ENCODE measurements at regions not wholly inside any gene's neighbourhood (a gene's known extent, or its start where the extent isn't known, plus 50 kb on each side); places are given as distances from the start of the nearest gene placed in this dataset.

- H4K8ac ChIP-seq (ENCODE audit: low read depth, low read length): no peak overlapping the region
- H3K23ac ChIP-seq (ENCODE audit: low read depth, low read length, poor library complexity): no peak overlapping the region
- H2AFZ ChIP-seq (ENCODE audit: low read length): no peak overlapping the region
- no peak overlapping the region for H3K4ac ChIP-seq (ENCODE audit: low read length)
- no peaks in the 10 kb centered on the region for H3K9me3 ChIP-seq (replicated peaks in 1 of 2; ENCODE audit: control insufficient read depth in 2 of 2, insufficient read depth in 1 of 2, low read depth in 1 of 2, low read length in 2 of 2)
- no peaks in the 10 kb centered on the region for H3K79me1 ChIP-seq (ENCODE audit: low read depth, low read length)
- H2BK120ac ChIP-seq (ENCODE audit: low read depth, low read length): no peak overlapping the region
- H3K27me3 ChIP-seq (ENCODE audit: control insufficient read depth in 3 of 3, insufficient read depth in 3 of 3, low read depth in 1 of 3, low read length in 3 of 3): no peaks in the 10 kb centered on the region
- H3K18ac ChIP-seq (ENCODE audit: low read length): no peak overlapping the region
- H3K27ac ChIP-seq (replicated peaks; ENCODE audit: low read length): no peak overlapping the region
- no peak overlapping the region for H3K9ac ChIP-seq (ENCODE audit: low read depth, low read length, poor library complexity)
- H3K4me1 ChIP-seq (ENCODE audit: control insufficient read depth in 2 of 2, insufficient read depth in 1 of 2, low read depth in 1 of 2, low read length in 2 of 2): no peaks in the 10 kb centered on the region
- H3K4me2 ChIP-seq (ENCODE audit: insufficient read depth, low read length, poor library complexity, severe bottlenecking): no peak overlapping the region
- H3K14ac ChIP-seq (ENCODE audit: low read length): no peak overlapping the region
- H3K4me3 ChIP-seq (ENCODE audit: low read length in 2 of 2): no peak overlapping the region
- no peak overlapping the region for H2BK15ac ChIP-seq (ENCODE audit: low read length)
- no peak overlapping the region for H2BK5ac ChIP-seq (ENCODE audit: low read length)
- WGBS, 2 donors (ENCODE audit: extremely low coverage in 2 of 2, insufficient read length in 2 of 2, insufficient replicate concordance in 1 of 2): no CpG with 5 or more reads among the region's 1 CpG
- H2BK12ac ChIP-seq (ENCODE audit: low read length): no peak overlapping the region
- no peak overlapping the region for H4K91ac ChIP-seq (ENCODE audit: low read depth, low read length, poor library complexity)
- DNase-seq (ENCODE audit: low spot score): no peak
- H3K36me3 ChIP-seq (replicated peaks in 1 of 2; ENCODE audit: control insufficient read depth in 2 of 2, insufficient read depth in 2 of 2, low read length in 2 of 2): no peaks in the 10 kb centered on the region
- H2AK5ac ChIP-seq (ENCODE audit: low read depth, low read length): no peak overlapping the region
Observed at GRCh38 chr16:63462316-63462715, 1426.1 kb upstream of the CDH8 start.

GRCh38 chr16:63461248-63461841 is 1425.1 kb upstream of the CDH8 start:
- H3K18ac ChIP-seq (ENCODE audit: low read length): no peak overlapping the region
- no peak overlapping the region for H3K9ac ChIP-seq (ENCODE audit: low read depth, low read length, poor library complexity)
- no peak overlapping the region for H3K14ac ChIP-seq (ENCODE audit: low read length)
- DNase-seq (ENCODE audit: low spot score): peak; percentile 59
- WGBS, 2 donors (ENCODE audit: extremely low coverage in 2 of 2, insufficient read length in 2 of 2, insufficient replicate concordance in 1 of 2): no CpG with 5 or more reads among the region's 3 CpGs
- no peak overlapping the region for H3K4ac ChIP-seq (ENCODE audit: low read length)
- no peak overlapping the region for H3K4me3 ChIP-seq (ENCODE audit: low read length in 2 of 2)
- no peaks in the 10 kb centered on the region for H3K27me3 ChIP-seq (ENCODE audit: control insufficient read depth in 3 of 3, insufficient read depth in 3 of 3, low read depth in 1 of 3, low read length in 3 of 3)
- no peaks in the 10 kb centered on the region for H3K4me1 ChIP-seq (ENCODE audit: control insufficient read depth in 2 of 2, insufficient read depth in 1 of 2, low read depth in 1 of 2, low read length in 2 of 2)
- no peak overlapping the region for H2AFZ ChIP-seq (ENCODE audit: low read length)
- no peak overlapping the region for H2BK15ac ChIP-seq (ENCODE audit: low read length)
- H4K91ac ChIP-seq (ENCODE audit: low read depth, low read length, poor library complexity): no peak overlapping the region
- H3K36me3 ChIP-seq (replicated peaks in 1 of 2; ENCODE audit: control insufficient read depth in 2 of 2, insufficient read depth in 2 of 2, low read length in 2 of 2): no peaks in the 10 kb centered on the region
- no peak overlapping the region for H4K8ac ChIP-seq (ENCODE audit: low read depth, low read length)
- no peak overlapping the region for H3K23ac ChIP-seq (ENCODE audit: low read depth, low read length, poor library complexity)
- no peak overlapping the region for H2AK5ac ChIP-seq (ENCODE audit: low read depth, low read length)
- no peak overlapping the region for H2BK120ac ChIP-seq (ENCODE audit: low read depth, low read length)
- H3K27ac ChIP-seq (replicated peaks; ENCODE audit: low read length): no peak overlapping the region
- H3K79me1 ChIP-seq (ENCODE audit: low read depth, low read length): no peaks in the 10 kb centered on the region
- H3K9me3 ChIP-seq (replicated peaks in 1 of 2; ENCODE audit: control insufficient read depth in 2 of 2, insufficient read depth in 1 of 2, low read depth in 1 of 2, low read length in 2 of 2): no peaks in the 10 kb centered on the region
- no peak overlapping the region for H2BK5ac ChIP-seq (ENCODE audit: low read length)
- no peak overlapping the region for H3K4me2 ChIP-seq (ENCODE audit: insufficient read depth, low read length, poor library complexity, severe bottlenecking)
- H2BK12ac ChIP-seq (ENCODE audit: low read length): no peak overlapping the region

GRCh38 chr16:63458846-63459245 is 1422.6 kb upstream of the CDH8 start:
- Histone ChIP-seq H2BK120ac (ENCODE audit: low read depth, low read length) (no peak overlapping the region), H2AK5ac (ENCODE audit: low read depth, low read length) (no peak overlapping the region), H3K4ac (ENCODE audit: low read length) (no peak overlapping the region), H3K4me3 (ENCODE audit: low read length in 2 of 2) (peak overlapping the region in 1 of 2 donors; percentile 60), H4K8ac (ENCODE audit: low read depth, low read length) (no peak overlapping the region), H3K27me3 (ENCODE audit: control insufficient read depth in 3 of 3, insufficient read depth in 3 of 3, low read depth in 1 of 3, low read length in 3 of 3) (no peaks in the 10 kb centered on the region), H3K9me3 (replicated peaks in 1 of 2; ENCODE audit: control insufficient read depth in 2 of 2, insufficient read depth in 1 of 2, low read depth in 1 of 2, low read length in 2 of 2) (no peaks in the 10 kb centered on the region), H3K9ac (ENCODE audit: low read depth, low read length, poor library complexity) (no peak overlapping the region), H2BK15ac (ENCODE audit: low read length) (no peak overlapping the region), H3K4me2 (ENCODE audit: insufficient read depth, low read length, poor library complexity, severe bottlenecking) (no peak overlapping the region), H3K27ac (replicated peaks; ENCODE audit: low read length) (no peak overlapping the region), H3K18ac (ENCODE audit: low read length) (no peak overlapping the region), H2BK12ac (ENCODE audit: low read length) (no peak overlapping the region), H2BK5ac (ENCODE audit: low read length) (no peak overlapping the region), H4K91ac (ENCODE audit: low read depth, low read length, poor library complexity) (no peak overlapping the region), H3K23ac (ENCODE audit: low read depth, low read length, poor library complexity) (no peak overlapping the region), H2AFZ (ENCODE audit: low read length) (no peak overlapping the region), H3K79me1 (ENCODE audit: low read depth, low read length) (no peaks in the 10 kb centered on the region), H3K4me1 (ENCODE audit: control insufficient read depth in 2 of 2, insufficient read depth in 1 of 2, low read depth in 1 of 2, low read length in 2 of 2) (no peaks in the 10 kb centered on the region), H3K14ac (ENCODE audit: low read length) (no peak overlapping the region), H3K36me3 (replicated peaks in 1 of 2; ENCODE audit: control insufficient read depth in 2 of 2, insufficient read depth in 2 of 2, low read length in 2 of 2) (no peaks in the 10 kb centered on the region)
- WGBS, 2 donors (ENCODE audit: extremely low coverage in 2 of 2, insufficient read length in 2 of 2, insufficient replicate concordance in 1 of 2): no CpG with 5 or more reads among the region's 5 CpGs
- DNase-seq (ENCODE audit: low spot score): no peak

GRCh38 chr16:63457869-63458268 is 1421.6 kb upstream of the CDH8 start:
- Histone ChIP-seq H3K9me3 (replicated peaks in 1 of 2; ENCODE audit: control insufficient read depth in 2 of 2, insufficient read depth in 1 of 2, low read depth in 1 of 2, low read length in 2 of 2) (no peaks in the 10 kb centered on the region), H3K4me3 (ENCODE audit: low read length in 2 of 2) (no peak overlapping the region), H3K27me3 (ENCODE audit: control insufficient read depth in 3 of 3, insufficient read depth in 3 of 3, low read depth in 1 of 3, low read length in 3 of 3) (no peaks in the 10 kb centered on the region), H2AFZ (ENCODE audit: low read length) (no peak overlapping the region), H3K4me1 (ENCODE audit: control insufficient read depth in 2 of 2, insufficient read depth in 1 of 2, low read depth in 1 of 2, low read length in 2 of 2) (no peaks in the 10 kb centered on the region), H2BK15ac (ENCODE audit: low read length) (no peak overlapping the region), H4K91ac (ENCODE audit: low read depth, low read length, poor library complexity) (no peak overlapping the region), H3K23ac (ENCODE audit: low read depth, low read length, poor library complexity) (no peak overlapping the region), H2BK5ac (ENCODE audit: low read length) (no peak overlapping the region), H3K18ac (ENCODE audit: low read length) (no peak overlapping the region), H3K14ac (ENCODE audit: low read length) (no peak overlapping the region), H3K4ac (ENCODE audit: low read length) (no peak overlapping the region), H3K9ac (ENCODE audit: low read depth, low read length, poor library complexity) (no peak overlapping the region), H3K27ac (replicated peaks; ENCODE audit: low read length) (no peak overlapping the region), H3K79me1 (ENCODE audit: low read depth, low read length) (no peaks in the 10 kb centered on the region), H3K4me2 (ENCODE audit: insufficient read depth, low read length, poor library complexity, severe bottlenecking) (no peak overlapping the region), H3K36me3 (replicated peaks in 1 of 2; ENCODE audit: control insufficient read depth in 2 of 2, insufficient read depth in 2 of 2, low read length in 2 of 2) (no peaks in the 10 kb centered on the region), H2BK120ac (ENCODE audit: low read depth, low read length) (no peak overlapping the region), H2BK12ac (ENCODE audit: low read length) (no peak overlapping the region), H2AK5ac (ENCODE audit: low read depth, low read length) (no peak overlapping the region), H4K8ac (ENCODE audit: low read depth, low read length) (no peak overlapping the region)
- DNase-seq (ENCODE audit: low spot score): no peak
- WGBS, 2 donors (ENCODE audit: extremely low coverage in 2 of 2, insufficient read length in 2 of 2, insufficient replicate concordance in 1 of 2): no CpG with 5 or more reads among the region's 2 CpGs
